ENCODE measurements at regions not wholly inside any gene's neighbourhood (a gene's known extent, or its start where the extent isn't known, plus 50 kb on each side); places are given as distances from the start of the nearest gene placed in this dataset.

- in situ Hi-C loops (cut with HindIII; ENCODE audit: low pct_unique_long_range_greater_than_20kb, low sequenced_read_pairs) (no loop called here), intact Hi-C loops (cut with micrococcal nuclease; ENCODE audit: unreplicated experiment) (no loop called here)
- Histone ChIP-seq H3K9me3 (ENCODE audit: control insufficient read depth, insufficient read depth, low read depth, low read length) (no peaks in the 10 kb centered on the region), H3K27ac (ENCODE audit: low read length) (no peak overlapping the region), H3K36me3 (ENCODE audit: control insufficient read depth, insufficient read depth, low read length) (no peaks in the 10 kb centered on the region), H3K4me3 (ENCODE audit: low read depth in 2 of 2, low read length in 2 of 2) (no peak overlapping the region), H3K27me3 (ENCODE audit: control insufficient read depth, insufficient read depth, low read length) (no peaks in the 10 kb centered on the region), H3K4me1 (ENCODE audit: control insufficient read depth, insufficient read depth, low read length) (no peaks in the 10 kb centered on the region)
- BruUV-seq (replicated peaks): no TSS peak
- TF ChIP-seq CTCF (IDR thresholded peaks at IDR 0.05) (no peak), SIN3A (IDR thresholded peaks at IDR 0.05; ENCODE audit: borderline replicate concordance, insufficient read depth, low read depth, low read length) (no peak), TCF7L2 (IDR thresholded peaks at IDR 0.05; ENCODE audit: low read depth, low read length) (no peak), REST (IDR thresholded peaks at IDR 0.05; ENCODE audit: insufficient read depth in 1 of 2, low read depth in 2 of 2, low read length in 1 of 2) (no peak), POLR2AphosphoS5 (IDR thresholded peaks at IDR 0.05; ENCODE audit: low read depth, low read length) (no peak)
- no peak for ATAC-seq
- POLR2A ChIA-PET: no interaction called here
- CTCF ChIA-PET: no interaction called here
- DNase-seq (ENCODE audit: low read depth, low spot score): no peak
These were observed 601.0 kb upstream of the GCFC2 start for GRCh38 chr2:76311728-76312127.

- Histone ChIP-seq H3K27ac (ENCODE audit: low read length) (no peak overlapping the region), H3K9me3 (ENCODE audit: control insufficient read depth, insufficient read depth, low read depth, low read length) (no peaks in the 10 kb centered on the region)
- POLR2A ChIA-PET: no interaction called here
These were observed 600.3 kb upstream of the GCFC2 start for GRCh38 chr2:76310894-76311633.

More at GRCh38 chr2:76310894-76311633, 600.3 kb upstream of the GCFC2 start:
- intact Hi-C loops (cut with micrococcal nuclease; ENCODE audit: unreplicated experiment): no loop called here
- ATAC-seq: no peak
- in situ Hi-C loops (cut with HindIII; ENCODE audit: low pct_unique_long_range_greater_than_20kb, low sequenced_read_pairs): no loop called here
- BruUV-seq (replicated peaks): no TSS peak
- Histone ChIP-seq H3K4me3 (ENCODE audit: low read depth in 2 of 2, low read length in 2 of 2) (no peak overlapping the region), H3K27me3 (ENCODE audit: control insufficient read depth, insufficient read depth, low read length) (no peaks in the 10 kb centered on the region), H3K36me3 (ENCODE audit: control insufficient read depth, insufficient read depth, low read length) (no peaks in the 10 kb centered on the region), H3K4me1 (ENCODE audit: control insufficient read depth, insufficient read depth, low read length) (no peaks in the 10 kb centered on the region)
- no peak for TF ChIP-seq TCF7L2 (IDR thresholded peaks at IDR 0.05; ENCODE audit: low read depth, low read length)
- no peak for TF ChIP-seq SIN3A (IDR thresholded peaks at IDR 0.05; ENCODE audit: borderline replicate concordance, insufficient read depth, low read depth, low read length)
- TF ChIP-seq CTCF (IDR thresholded peaks at IDR 0.05): no peak
- TF ChIP-seq POLR2AphosphoS5 (IDR thresholded peaks at IDR 0.05; ENCODE audit: low read depth, low read length): no peak
- TF ChIP-seq REST (IDR thresholded peaks at IDR 0.05; ENCODE audit: insufficient read depth in 1 of 2, low read depth in 2 of 2, low read length in 1 of 2): no peak
- DNase-seq (ENCODE audit: low read depth, low spot score): no peak
- CTCF ChIA-PET: interaction anchor here (0.6 kb wide), 1 partner anchor 663 kb away, joined by 6 read pairs; no protein-coding TSS in a partner anchor

Data from Panc1 (cell line).